ENCODE measurements at regions not wholly inside any gene's neighbourhood (a gene's known extent, or its start where the extent isn't known, plus 50 kb on each side); places are given as distances from the start of the nearest gene placed in this dataset.

DNA sequence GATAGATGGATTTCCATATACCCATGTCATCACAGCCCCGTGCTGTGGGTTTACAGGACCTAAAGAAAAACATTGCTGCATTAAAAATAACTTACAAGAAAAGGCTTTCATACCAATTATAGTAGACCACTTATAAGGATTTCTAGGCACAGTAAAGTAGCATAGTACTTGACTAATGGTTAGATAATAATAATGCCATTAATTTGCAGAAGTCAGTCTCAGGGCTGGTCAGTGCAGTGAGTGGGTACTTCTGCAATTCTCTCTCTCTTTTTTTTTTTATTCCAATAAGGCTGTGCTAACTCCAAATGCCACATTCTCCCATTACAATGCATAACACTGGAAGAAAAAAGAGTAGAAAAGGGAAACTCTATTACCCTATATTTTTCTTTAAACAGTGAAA, 73.1 kb upstream of the TMPRSS15 start:
- Histone ChIP-seq H3K4me1 (ENCODE audit: control insufficient read depth in 2 of 2, insufficient read depth in 1 of 2, low read depth in 1 of 2, low read length in 2 of 2) (no peaks in the 10 kb centered on the region), H2BK15ac (ENCODE audit: low read length) (no peak overlapping the region), H3K4me3 (ENCODE audit: low read length in 2 of 2) (no peak overlapping the region), H4K91ac (ENCODE audit: low read depth, low read length, poor library complexity) (no peak overlapping the region), H3K27ac (replicated peaks; ENCODE audit: low read length) (no peak overlapping the region), H3K9ac (ENCODE audit: low read depth, low read length, poor library complexity) (no peak overlapping the region), H2BK5ac (ENCODE audit: low read length) (no peak overlapping the region), H2AFZ (ENCODE audit: low read length) (no peak overlapping the region), H2AK5ac (ENCODE audit: low read depth, low read length) (no peak overlapping the region), H3K79me1 (ENCODE audit: low read depth, low read length) (no peaks in the 10 kb centered on the region), H2BK12ac (ENCODE audit: low read length) (no peak overlapping the region), H3K9me3 (replicated peaks in 1 of 2; ENCODE audit: control insufficient read depth in 2 of 2, insufficient read depth in 1 of 2, low read depth in 1 of 2, low read length in 2 of 2) (no peaks in the 10 kb centered on the region), H3K14ac (ENCODE audit: low read length) (no peak overlapping the region), H3K4me2 (ENCODE audit: insufficient read depth, low read length, poor library complexity, severe bottlenecking) (no peak overlapping the region), H3K23ac (ENCODE audit: low read depth, low read length, poor library complexity) (no peak overlapping the region), H4K8ac (ENCODE audit: low read depth, low read length) (no peak overlapping the region), H3K36me3 (replicated peaks in 1 of 2; ENCODE audit: control insufficient read depth in 2 of 2, insufficient read depth in 2 of 2, low read length in 2 of 2) (no peaks in the 10 kb centered on the region), H3K18ac (ENCODE audit: low read length) (no peak overlapping the region), H2BK120ac (ENCODE audit: low read depth, low read length) (no peak overlapping the region), H3K4ac (ENCODE audit: low read length) (no peak overlapping the region), H3K27me3 (ENCODE audit: control insufficient read depth in 3 of 3, insufficient read depth in 3 of 3, low read depth in 1 of 3, low read length in 3 of 3) (no peaks in the 10 kb centered on the region)
- no CpG with 5 or more reads among the region's 1 CpG for WGBS, 2 donors (ENCODE audit: extremely low coverage in 2 of 2, insufficient read length in 2 of 2, insufficient replicate concordance in 1 of 2)
- DNase-seq (ENCODE audit: low spot score), result no peak

DNA sequence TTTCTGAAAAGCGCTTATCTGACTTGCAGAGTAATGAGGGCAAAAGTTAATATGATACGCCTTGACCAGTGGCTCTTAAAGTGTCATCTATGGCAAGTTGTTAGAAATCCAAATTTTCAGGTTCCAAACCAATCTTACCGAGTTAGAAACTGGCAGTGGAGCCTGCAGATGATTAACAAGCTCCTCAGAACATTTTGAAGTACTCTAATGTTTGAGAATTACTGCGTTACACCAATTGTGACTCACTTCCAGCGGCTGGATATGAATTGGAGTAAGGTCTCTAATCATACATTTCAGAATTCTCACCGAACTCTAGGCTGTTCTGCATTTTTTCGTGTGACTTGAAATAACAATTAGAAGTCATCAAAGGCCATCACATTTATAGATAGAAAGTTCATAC, 73.5 kb upstream of the TMPRSS15 start:
- H3K36me3 ChIP-seq (replicated peaks in 1 of 2; ENCODE audit: control insufficient read depth in 2 of 2, insufficient read depth in 2 of 2, low read length in 2 of 2), result no peaks in the 10 kb centered on the region
- H4K8ac ChIP-seq (ENCODE audit: low read depth, low read length), result no peak overlapping the region
- no peaks in the 10 kb centered on the region for H3K4me1 ChIP-seq (ENCODE audit: control insufficient read depth in 2 of 2, insufficient read depth in 1 of 2, low read depth in 1 of 2, low read length in 2 of 2)
- H2AK5ac ChIP-seq (ENCODE audit: low read depth, low read length), result no peak overlapping the region
- no peak overlapping the region for H4K91ac ChIP-seq (ENCODE audit: low read depth, low read length, poor library complexity)
- no peak overlapping the region for H3K9ac ChIP-seq (ENCODE audit: low read depth, low read length, poor library complexity)
- no peak overlapping the region for H2BK5ac ChIP-seq (ENCODE audit: low read length)
- no peak for DNase-seq (ENCODE audit: low spot score)
- H3K23ac ChIP-seq (ENCODE audit: low read depth, low read length, poor library complexity), result no peak overlapping the region
- H3K9me3 ChIP-seq (replicated peaks in 1 of 2; ENCODE audit: control insufficient read depth in 2 of 2, insufficient read depth in 1 of 2, low read depth in 1 of 2, low read length in 2 of 2), result no peaks in the 10 kb centered on the region
- no peak overlapping the region for H3K4me2 ChIP-seq (ENCODE audit: insufficient read depth, low read length, poor library complexity, severe bottlenecking)
- H3K14ac ChIP-seq (ENCODE audit: low read length), result no peak overlapping the region
- no peaks in the 10 kb centered on the region for H3K79me1 ChIP-seq (ENCODE audit: low read depth, low read length)
- H3K4ac ChIP-seq (ENCODE audit: low read length), result no peak overlapping the region
- H2AFZ ChIP-seq (ENCODE audit: low read length), result no peak overlapping the region
- H3K4me3 ChIP-seq (ENCODE audit: low read length in 2 of 2), result no peak overlapping the region
- no peak overlapping the region for H2BK15ac ChIP-seq (ENCODE audit: low read length)
- H3K18ac ChIP-seq (ENCODE audit: low read length), result no peak overlapping the region
- no peaks in the 10 kb centered on the region for H3K27me3 ChIP-seq (ENCODE audit: control insufficient read depth in 3 of 3, insufficient read depth in 3 of 3, low read depth in 1 of 3, low read length in 3 of 3)
- no CpG with 5 or more reads among the region's 7 CpGs for WGBS, 2 donors (ENCODE audit: extremely low coverage in 2 of 2, insufficient read length in 2 of 2, insufficient replicate concordance in 1 of 2)
- H2BK12ac ChIP-seq (ENCODE audit: low read length), result no peak overlapping the region
- H3K27ac ChIP-seq (replicated peaks; ENCODE audit: low read length), result no peak overlapping the region
- H2BK120ac ChIP-seq (ENCODE audit: low read depth, low read length), result no peak overlapping the region

GRCh38 chr21:18478513-18478912, 74.9 kb upstream of the TMPRSS15 start:
- Histone ChIP-seq H3K9ac (ENCODE audit: low read depth, low read length, poor library complexity) (no peak overlapping the region), H3K14ac (ENCODE audit: low read length) (no peak overlapping the region), H3K9me3 (replicated peaks in 1 of 2; ENCODE audit: control insufficient read depth in 2 of 2, insufficient read depth in 1 of 2, low read depth in 1 of 2, low read length in 2 of 2) (no peaks in the 10 kb centered on the region), H2BK15ac (ENCODE audit: low read length) (no peak overlapping the region), H2BK120ac (ENCODE audit: low read depth, low read length) (no peak overlapping the region), H3K27ac (replicated peaks; ENCODE audit: low read length) (no peak overlapping the region), H3K79me1 (ENCODE audit: low read depth, low read length) (no peaks in the 10 kb centered on the region), H3K4me3 (ENCODE audit: low read length in 2 of 2) (no peak overlapping the region), H3K4ac (ENCODE audit: low read length) (no peak overlapping the region), H3K18ac (ENCODE audit: low read length) (no peak overlapping the region), H3K4me1 (ENCODE audit: control insufficient read depth in 2 of 2, insufficient read depth in 1 of 2, low read depth in 1 of 2, low read length in 2 of 2) (no peaks in the 10 kb centered on the region), H2BK12ac (ENCODE audit: low read length) (no peak overlapping the region), H3K4me2 (ENCODE audit: insufficient read depth, low read length, poor library complexity, severe bottlenecking) (no peak overlapping the region), H4K8ac (ENCODE audit: low read depth, low read length) (no peak overlapping the region), H2AFZ (ENCODE audit: low read length) (no peak overlapping the region), H3K27me3 (ENCODE audit: control insufficient read depth in 3 of 3, insufficient read depth in 3 of 3, low read depth in 1 of 3, low read length in 3 of 3) (no peaks in the 10 kb centered on the region), H2AK5ac (ENCODE audit: low read depth, low read length) (no peak overlapping the region), H2BK5ac (ENCODE audit: low read length) (no peak overlapping the region), H3K23ac (ENCODE audit: low read depth, low read length, poor library complexity) (no peak overlapping the region), H3K36me3 (replicated peaks in 1 of 2; ENCODE audit: control insufficient read depth in 2 of 2, insufficient read depth in 2 of 2, low read length in 2 of 2) (no peaks in the 10 kb centered on the region), H4K91ac (ENCODE audit: low read depth, low read length, poor library complexity) (no peak overlapping the region)
- no CpG with 5 or more reads among the region's 1 CpG for WGBS, 2 donors (ENCODE audit: extremely low coverage in 2 of 2, insufficient read length in 2 of 2, insufficient replicate concordance in 1 of 2)
- no peak for DNase-seq (ENCODE audit: low spot score)

- no peak overlapping the region for H3K27ac ChIP-seq (replicated peaks; ENCODE audit: low read length)
- no peak overlapping the region for H4K8ac ChIP-seq (ENCODE audit: low read depth, low read length)
- H2AK5ac ChIP-seq (ENCODE audit: low read depth, low read length), result no peak overlapping the region
- H3K4me3 ChIP-seq (ENCODE audit: low read length in 2 of 2), result no peak overlapping the region
- no peak overlapping the region for H4K91ac ChIP-seq (ENCODE audit: low read depth, low read length, poor library complexity)
- H2AFZ ChIP-seq (ENCODE audit: low read length), result no peak overlapping the region
- no peak overlapping the region for H3K23ac ChIP-seq (ENCODE audit: low read depth, low read length, poor library complexity)
- no peak overlapping the region for H2BK5ac ChIP-seq (ENCODE audit: low read length)
- WGBS, 2 donors (ENCODE audit: extremely low coverage in 2 of 2, insufficient read length in 2 of 2, insufficient replicate concordance in 1 of 2), result no CpG with 5 or more reads among the region's 1 CpG
- no peak overlapping the region for H2BK12ac ChIP-seq (ENCODE audit: low read length)
- no peak overlapping the region for H3K14ac ChIP-seq (ENCODE audit: low read length)
- no peak for DNase-seq (ENCODE audit: low spot score)
- H3K4me1 ChIP-seq (ENCODE audit: control insufficient read depth in 2 of 2, insufficient read depth in 1 of 2, low read depth in 1 of 2, low read length in 2 of 2), result no peaks in the 10 kb centered on the region
- no peaks in the 10 kb centered on the region for H3K36me3 ChIP-seq (replicated peaks in 1 of 2; ENCODE audit: control insufficient read depth in 2 of 2, insufficient read depth in 2 of 2, low read length in 2 of 2)
- no peaks in the 10 kb centered on the region for H3K9me3 ChIP-seq (replicated peaks in 1 of 2; ENCODE audit: control insufficient read depth in 2 of 2, insufficient read depth in 1 of 2, low read depth in 1 of 2, low read length in 2 of 2)
- no peaks in the 10 kb centered on the region for H3K79me1 ChIP-seq (ENCODE audit: low read depth, low read length)
- H2BK120ac ChIP-seq (ENCODE audit: low read depth, low read length), result no peak overlapping the region
- H3K4me2 ChIP-seq (ENCODE audit: insufficient read depth, low read length, poor library complexity, severe bottlenecking), result no peak overlapping the region
- H3K18ac ChIP-seq (ENCODE audit: low read length), result no peak overlapping the region
- H2BK15ac ChIP-seq (ENCODE audit: low read length), result no peak overlapping the region
- H3K27me3 ChIP-seq (ENCODE audit: control insufficient read depth in 3 of 3, insufficient read depth in 3 of 3, low read depth in 1 of 3, low read length in 3 of 3), result peaks cover 0 to 5% (median 0%) of the 10 kb centered on the region in 3 experiments
- no peak overlapping the region for H3K9ac ChIP-seq (ENCODE audit: low read depth, low read length, poor library complexity)
- H3K4ac ChIP-seq (ENCODE audit: low read length), result no peak overlapping the region
Observed at GRCh38 chr21:18488252-18488651, 84.7 kb upstream of the TMPRSS15 start.

Data from neuronal stem cell (in vitro differentiated cells).